HG03045 (cell line): ENCODE measurements at regions not wholly inside any gene's neighbourhood (a gene's known extent, or its start where the extent isn't known, plus 50 kb on each side); places are given as distances from the start of the nearest gene placed in this dataset.

Experiments
- ATAC-seq: cut with Tn5 transposase; IDR thresholded peaks from one replicate; pipeline ENCODE4 v1.9.1; 2021; ENCODE audit warnings: mild to moderate bottlenecking, moderate library complexity; ENCODE audit not compliant: unreplicated experiment

DNA sequence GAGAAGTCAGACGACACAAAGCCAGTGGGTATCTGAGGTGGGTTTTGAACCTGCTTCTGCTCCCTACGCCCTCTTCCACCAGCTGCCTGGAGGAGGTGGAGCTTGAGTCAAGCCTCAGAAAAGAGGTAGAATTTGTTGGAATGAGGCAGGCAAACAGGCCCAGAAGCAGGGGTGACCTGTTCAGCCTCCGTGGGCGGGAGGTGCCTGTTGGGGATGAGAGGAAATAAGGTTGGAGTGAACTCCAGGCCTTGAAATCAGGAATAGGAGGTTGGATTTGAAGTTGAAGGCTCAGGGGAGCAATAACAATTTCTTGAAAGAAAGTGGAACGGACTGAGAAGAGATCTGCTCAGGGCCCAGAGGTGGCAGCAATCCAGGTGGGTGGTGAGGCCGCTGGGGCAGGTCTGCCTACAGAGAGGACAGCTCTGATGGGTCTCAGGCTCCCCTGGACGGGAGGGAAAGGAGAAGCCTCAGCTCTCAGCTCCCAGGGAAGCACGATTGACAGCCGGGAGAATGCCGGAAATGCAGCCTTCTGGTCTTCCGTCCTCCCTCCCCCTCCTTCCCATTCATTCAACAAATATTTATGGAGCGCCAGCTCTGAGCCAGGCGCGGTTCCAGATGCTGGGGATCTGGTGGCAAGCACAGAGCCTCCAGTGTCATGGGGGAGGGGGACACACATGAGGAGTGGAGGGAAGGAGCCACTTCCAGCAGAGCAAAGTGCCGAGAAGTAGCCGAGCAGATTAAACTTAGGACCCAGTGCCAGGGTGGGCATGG lies 61.9 kb upstream of the CIBAR2 start:
- no peak for ATAC-seq

DNA sequence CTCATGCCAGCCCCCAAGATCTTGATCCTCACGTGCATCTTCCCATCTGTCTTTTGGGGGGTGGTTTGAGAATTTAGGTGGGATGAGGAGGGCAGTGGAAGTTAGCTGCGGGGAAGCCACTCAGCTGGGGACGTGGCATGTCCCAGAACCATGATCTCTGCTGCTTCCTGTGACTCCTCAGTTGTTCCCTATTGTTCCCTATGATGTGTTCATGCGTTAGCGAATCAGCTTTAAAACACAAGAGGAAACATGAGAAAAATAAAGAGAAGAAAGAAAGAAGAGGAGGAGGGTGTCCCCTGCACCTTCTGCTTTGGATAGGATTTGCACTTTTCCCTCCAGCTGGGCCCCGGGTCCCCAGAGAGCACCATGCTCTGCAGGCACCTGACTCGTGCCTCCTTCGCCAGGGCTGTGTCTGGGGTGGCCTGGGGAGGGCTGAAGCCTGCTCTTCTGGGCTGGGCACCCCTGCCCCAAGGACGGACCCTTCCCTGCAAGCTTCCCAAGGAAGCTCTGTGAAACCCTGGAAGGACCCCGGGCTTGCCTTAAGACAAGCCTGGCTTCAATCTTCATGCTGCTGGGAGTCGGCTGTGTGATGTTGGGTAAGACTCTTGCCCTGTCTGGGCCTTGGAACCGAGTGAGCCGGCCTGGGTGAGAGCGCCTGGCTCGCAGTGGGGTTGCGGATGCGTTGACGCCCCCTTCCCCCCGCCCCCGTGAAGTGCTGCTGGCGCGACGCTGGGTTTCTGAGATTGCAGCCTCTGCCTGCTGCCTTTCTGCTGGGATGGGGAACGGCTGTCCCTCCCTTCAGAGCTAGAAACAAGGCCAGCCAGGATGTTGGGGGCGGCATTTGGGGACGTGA lies 62.8 kb upstream of the CIBAR2 start:
- ATAC-seq: no peak

DNA sequence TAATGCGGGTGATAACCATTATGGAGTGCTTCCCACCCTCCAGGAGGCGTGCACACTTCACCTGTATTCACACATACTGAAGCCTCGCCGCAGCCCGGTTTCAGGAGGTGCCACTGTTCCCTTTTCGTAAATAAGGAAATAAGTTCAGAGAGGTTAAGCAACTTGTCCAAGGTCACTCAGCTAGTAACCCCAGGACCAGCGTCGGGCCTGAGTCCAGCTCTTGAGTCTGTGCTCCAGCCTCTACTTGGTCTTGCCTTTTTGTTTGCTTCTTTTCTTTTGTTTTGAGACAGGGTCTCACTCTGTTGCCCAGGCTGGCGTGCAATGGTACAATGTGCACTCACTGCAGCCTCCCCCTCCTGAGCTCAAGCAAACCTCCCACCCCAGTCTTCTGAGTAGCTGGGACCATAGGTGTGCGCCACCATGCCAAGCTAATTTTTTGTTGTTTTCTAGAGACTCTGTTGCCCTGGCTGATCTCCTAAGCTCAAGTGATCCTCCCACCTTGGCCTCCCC lies 63.5 kb upstream of the CIBAR2 start:
- ATAC-seq: no peak

DNA sequence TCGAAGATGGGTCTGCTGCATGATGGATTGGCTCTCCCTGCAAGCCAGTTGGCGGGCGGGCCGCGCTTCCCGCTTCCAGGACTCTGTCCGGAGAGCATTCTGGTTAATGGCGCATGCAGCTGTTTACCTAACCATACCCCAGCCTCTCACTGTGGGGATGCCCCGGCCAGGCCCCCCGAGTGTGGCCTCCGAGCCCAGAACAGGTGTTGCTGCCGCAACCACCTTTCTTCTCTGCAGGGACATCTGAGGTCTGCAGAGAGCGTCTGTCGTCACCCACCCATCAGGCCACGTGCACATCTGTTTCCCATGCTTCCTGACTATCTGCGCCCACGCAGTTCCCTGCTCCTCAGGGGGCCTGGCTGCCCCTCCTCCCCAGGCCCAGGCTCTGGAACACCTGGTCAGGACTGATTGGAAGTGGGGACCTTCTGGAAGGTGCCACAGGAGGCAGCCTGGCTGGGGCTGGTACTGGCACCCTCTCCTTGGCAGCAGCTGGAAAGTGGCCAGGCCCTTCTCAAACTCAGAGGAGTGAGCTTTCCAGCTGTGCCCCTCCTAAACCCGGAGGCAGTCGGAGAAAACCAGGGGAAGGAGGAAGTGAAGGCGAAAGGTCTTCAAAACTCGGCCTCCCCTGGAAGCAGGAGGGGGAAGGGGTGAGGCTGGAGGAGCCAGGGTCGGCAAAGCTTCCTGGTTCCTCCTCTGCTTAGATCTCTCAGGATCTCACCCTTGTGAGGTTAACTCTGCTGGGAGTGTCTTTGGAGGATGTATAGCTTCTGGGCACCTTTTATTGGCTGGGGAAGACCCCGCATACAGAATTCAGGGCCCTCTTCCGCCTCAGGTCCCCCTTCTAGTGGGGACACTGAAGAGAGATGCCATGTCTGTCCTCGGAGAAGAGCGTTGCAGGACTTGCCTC lies 64.5 kb upstream of the CIBAR2 start:
- no peak for ATAC-seq

DNA sequence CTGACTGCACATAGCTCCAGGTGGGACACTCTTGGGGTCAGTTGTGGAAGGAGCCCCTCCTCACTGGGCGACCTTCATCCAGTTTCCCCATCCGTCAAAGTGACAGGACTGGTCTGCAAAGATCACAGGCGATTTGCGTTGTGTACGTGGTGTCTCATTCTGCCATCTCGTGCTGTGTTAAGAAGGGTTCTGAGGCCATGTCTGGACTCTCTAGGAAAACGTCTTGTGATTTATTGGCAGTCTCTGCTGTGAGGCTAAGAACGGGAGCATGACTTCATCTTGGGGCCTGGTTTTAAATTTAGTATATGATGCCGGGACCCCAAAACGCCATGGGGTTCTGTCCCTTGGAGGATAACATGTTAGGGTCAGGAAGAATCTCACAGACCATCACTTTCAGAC lies 65.2 kb upstream of the CIBAR2 start:
- ATAC-seq: no peak

DNA sequence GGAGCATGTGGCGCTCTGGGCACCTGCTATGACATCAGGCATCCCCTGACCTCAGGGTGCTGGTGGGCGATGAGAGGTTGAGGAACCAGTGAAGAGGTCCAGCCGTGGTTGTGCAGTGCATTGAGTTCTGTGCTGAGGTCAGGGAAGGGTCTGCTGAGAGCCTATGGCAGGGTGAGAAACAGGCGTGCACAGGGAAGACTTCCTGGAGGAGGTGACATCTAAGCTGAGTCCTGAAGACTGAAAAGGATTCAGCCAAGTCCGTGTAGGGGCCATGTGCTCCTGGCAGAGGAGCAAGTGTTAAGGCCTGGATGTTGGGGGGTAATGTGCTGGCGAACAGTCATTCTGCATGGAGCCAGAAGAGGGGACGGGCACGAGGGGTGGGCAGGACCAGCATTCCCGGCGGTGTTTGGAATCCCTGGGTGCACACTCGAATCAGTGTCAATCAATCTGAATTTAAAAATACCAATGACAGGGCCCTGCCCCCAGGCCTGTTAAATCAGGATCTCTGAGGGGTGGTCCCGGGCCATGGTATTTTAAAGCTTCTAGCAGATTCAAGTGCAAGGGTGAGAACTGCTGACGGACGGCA lies 65.8 kb upstream of the CIBAR2 start:
- no peak for ATAC-seq

DNA sequence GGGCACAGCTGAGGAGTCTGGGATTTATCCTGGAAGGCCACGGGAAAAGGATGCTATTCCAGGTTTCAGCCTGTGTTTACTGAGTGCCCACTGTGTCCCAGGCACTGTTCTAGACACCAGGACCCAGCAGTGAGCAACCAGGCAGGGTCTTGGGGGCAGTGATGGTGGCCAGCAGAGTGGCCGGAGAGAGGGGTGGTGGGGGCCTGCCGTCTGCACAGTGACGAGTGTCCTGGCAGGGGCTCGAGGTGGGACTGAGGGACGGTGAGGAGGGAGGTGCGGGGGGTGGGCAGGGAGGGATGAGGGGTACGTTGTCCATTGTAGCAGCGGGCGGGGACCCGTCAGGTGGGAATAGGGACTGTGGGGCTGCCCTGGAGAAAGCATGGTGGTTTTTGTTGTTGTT lies 66.3 kb upstream of the CIBAR2 start:
- ATAC-seq: no peak

DNA sequence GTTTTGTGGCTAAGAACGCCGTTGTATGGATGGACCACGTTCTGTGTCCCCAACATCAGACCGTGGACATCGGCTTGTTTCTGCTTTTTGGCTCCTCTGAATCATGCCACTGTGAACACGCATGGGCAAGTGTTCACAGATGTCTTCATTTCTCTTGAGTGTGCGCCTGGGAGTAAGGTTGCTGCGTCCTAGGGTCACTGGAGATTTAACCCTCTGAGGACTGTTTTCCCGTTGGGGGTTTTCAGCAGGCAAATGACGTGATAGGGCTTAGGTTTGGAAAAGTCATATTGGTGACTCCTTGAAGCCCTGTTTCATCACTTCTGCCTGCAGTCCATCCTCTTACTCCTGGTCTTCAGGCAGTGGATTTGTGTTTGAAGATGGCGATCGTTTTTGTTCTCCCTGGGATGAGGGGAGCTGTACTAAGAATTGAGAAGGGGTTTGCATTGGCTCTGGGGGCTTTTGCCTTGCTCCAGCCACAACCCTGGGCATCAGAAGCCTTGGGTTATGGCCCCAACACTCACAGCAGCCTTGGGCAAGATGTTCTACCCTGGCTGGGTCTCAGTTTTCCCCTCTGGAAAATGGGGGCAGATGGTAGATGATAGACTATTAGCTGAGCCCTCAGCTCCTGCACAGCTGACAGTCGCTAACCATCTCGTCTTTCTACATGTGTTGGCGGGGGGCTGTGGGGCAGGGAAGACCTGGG lies 67.2 kb upstream of the CIBAR2 start:
- no peak for ATAC-seq

DNA sequence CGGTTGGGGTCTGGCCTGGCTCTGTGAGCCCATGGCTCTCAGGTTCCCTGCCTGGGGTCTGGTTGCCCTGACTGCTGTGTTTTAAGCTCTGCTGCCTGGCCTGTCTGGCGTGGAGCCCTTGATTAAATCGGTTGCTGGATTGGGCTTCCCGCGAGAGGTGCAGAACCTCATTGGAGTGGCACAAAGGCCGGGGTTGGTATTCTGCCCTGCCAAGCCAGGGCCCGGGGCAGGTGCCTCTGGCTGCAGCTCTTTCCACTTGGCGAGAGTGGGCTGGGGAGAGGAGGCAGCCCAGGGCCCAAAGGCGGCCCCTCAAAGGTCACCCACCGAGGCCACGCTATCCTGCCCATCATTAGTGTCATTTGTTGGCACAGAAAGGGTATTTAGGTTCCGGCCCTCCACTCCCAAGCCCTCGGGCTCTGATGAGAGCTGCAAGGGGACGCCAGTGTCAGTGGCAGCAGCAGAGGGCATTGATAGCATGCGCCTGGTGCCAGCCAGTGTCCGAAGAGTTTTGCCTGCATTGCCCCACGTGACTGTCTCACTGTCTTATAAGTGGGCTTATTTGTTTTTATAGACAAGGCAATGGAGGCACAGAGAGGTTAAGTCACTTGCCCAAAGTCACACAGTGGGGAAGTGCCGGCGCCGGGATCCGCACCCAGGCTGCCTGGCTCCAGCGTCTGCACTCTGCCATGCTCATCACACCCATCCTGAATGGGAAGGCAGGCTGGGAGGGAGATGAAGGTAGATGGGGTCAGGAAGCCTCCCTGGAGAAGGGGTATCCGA lies 68.0 kb upstream of the CIBAR2 start:
- ATAC-seq: no peak

DNA sequence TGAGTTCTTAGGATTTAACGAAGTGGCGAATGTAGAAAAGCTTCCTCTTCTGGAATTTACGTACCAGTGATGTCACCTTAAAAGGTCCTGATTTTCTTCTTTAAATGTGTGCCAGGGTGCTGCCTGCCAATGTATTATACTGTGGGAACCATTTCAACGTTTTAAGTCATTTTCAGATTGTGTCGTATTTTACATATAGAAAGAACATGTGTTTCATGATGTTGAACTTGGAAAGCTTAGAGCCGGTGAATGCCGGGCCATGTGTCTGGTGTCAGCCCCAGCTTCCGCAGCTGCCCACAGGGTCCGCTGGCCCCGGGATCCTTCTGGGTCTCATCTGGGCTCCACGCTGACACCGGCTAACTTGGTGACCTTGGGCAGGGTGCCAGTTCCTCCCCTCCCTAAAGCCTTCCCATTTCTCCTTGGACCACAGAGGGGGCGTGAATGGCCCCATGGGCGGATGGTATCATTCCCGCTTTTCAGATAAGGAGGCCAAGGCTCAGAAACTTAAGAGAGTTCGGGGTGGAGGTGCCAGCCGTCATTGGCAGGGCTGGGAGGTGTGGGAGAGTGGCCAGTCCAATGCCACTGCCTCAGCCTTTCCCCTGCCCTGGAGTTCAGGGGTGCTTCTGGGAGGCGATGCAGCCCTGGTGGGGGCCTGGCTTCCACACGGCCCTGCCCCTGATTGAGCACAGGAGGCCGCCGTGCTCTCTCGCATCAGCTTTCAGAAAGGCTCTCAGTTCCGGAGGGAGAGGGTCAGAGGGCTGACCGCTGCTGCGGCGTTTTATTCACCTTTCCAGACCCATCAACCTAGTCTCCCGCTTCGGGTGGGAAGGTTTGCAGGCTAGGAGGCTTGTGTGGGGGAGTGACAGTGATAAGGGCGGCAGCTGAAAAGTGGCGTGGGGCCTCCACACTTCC lies 68.8 kb upstream of the CIBAR2 start:
- ATAC-seq: no peak

DNA sequence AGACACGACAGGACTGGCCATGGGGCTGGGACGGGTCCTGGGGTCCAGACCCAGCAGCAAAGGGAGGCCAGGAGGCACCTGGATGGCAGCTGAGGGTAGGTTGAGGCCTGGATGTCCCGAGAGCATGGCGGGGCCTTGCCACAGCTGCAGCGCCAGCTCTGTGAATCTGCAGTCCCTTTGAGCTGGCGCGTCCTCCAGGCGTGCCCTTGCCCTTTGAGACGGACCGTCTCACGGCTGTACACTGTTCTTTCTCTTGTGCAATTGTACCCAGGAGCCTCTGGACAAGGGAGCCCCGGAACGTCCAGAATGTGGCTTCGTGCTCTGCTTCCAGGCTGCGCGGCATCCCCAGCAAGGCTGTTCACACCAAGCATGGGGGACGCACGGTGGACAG lies 69.5 kb upstream of the CIBAR2 start:
- ATAC-seq: no peak

DNA sequence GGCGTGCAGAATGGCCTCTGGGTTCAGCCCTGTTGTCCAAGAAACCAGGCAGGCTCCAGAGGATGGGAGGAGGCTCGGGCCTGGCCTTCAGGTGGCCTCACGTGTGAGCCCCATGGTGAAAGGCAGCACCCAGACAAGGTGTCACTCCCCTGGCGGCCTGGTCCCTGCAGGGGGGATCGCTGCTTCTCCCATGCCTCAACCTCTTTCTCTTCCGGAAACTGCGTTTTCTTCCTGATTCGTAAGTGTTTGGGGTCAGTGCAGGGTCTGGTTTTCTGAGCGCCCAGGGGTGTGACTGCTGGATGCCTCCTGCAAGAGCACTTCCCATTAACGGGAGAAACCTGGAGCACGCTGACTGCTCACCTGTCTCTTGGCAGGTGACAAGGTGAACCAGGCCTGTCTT lies 70.0 kb upstream of the CIBAR2 start:
- no peak for ATAC-seq

DNA sequence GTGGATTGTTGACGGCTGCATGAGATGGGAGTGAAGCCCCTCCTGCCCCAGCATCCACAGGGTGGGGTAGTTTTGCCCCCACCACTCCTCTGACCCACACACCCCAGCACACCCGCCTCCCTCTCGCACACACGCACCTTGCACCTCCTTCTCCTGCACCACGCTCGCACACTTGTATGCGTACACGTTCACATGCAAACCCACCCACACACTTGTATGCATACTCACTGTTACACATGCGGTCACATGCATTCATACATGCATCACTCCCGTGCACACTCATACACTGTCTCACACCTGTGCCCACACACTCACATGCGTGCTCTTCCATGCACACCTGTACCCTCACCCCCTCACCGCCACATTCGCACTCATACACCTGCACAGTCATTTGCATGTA lies 70.5 kb upstream of the CIBAR2 start:
- ATAC-seq: no peak

DNA sequence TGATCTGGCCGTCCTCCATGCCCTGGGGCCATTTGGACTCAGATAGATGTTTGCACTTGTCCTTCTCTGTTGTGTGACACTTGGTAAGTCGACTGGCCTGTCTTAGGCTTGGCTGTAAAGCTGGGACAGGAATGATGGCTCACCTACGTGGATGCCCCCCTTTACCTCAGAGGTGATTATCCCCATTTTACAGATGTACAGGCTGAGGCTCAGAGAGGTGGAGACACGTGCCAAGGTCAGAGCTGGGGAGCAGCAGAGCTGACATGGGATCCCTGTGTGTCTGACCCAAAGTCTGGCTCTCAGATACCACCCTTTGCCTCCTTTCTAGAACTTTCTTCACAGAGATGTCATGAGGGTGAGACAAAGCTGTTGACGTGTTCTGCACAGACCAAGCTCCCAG lies 71.3 kb upstream of the CIBAR2 start:
- no peak for ATAC-seq

DNA sequence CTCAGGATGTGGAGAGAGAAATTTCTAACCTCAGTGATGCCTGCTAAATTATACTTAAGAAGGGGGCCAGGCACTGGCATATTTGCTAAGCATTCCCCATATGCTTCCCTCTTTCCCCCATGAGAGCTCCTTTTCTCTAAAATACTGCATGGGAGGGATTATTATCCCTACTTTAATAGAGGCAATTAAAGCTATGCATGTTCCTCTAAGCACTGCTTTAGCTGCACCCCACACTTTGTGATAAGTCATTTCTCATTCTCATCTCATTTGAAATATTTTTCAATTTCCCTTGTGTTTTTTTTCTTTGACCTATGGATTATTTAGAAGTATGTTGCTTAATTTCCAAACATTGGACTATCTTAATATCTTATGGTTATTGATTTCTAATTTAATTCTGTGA lies 72.1 kb upstream of the CIBAR2 start:
- ATAC-seq: no peak

DNA sequence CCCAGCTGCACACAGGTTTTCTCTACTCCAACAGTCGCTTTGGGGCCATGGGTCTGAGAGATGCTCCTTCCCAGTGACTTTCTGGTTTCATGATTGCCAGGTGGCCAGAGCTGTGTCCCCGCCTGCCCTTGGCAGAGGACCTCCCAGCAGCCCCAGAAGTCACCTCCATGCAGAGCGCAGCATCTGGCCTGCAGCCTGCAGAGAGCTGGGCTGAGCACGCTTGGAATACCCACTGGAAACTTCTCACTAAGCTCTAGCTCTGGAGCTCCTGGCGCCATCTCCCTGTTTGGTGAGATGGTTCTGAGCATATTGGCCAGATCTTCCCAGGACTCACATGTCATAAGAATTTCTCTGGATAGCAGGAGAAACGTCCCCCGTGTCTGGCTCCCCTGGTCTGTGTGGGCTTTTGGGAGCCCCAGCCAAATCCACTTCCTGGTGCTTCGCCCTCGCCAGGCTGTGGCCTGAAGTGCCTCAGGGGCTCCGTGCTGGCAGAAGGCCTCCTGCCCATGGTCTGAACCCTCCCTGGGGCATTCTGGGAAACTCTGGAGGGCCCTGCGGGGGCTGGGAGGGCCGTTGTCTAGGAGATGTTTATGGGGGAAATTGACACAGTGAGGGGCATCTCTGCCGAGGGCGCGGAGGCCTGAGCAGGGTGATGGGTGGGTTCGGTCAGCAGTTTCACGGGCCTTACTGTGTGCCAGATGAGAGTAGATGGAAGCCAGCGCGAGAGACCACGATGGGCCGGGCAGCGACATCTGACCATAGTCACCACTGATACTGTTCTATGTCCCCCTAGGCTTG lies 73.2 kb upstream of the CIBAR2 start:
- ATAC-seq: no peak

DNA sequence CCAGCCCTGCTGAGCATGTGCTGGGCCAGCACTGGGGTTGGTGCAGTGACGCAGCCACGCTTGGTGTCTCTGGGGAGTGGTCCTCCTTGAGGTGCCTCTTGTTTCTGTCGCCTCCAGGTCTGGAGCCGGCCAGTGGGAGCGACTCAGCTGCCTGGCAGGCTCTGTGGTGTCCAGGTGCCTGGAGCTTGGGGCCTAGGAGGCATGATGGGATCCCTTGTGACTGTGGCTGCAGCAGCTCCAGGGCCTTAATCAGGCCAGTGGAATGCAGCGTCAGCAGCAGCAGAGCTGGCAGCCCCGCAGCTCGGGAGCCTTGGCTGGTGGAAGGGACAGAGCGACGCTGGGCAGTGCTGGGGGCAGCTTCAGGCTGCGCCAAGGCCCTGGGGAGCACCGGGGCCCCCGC lies 74.7 kb upstream of the CIBAR2 start:
- no peak for ATAC-seq

DNA sequence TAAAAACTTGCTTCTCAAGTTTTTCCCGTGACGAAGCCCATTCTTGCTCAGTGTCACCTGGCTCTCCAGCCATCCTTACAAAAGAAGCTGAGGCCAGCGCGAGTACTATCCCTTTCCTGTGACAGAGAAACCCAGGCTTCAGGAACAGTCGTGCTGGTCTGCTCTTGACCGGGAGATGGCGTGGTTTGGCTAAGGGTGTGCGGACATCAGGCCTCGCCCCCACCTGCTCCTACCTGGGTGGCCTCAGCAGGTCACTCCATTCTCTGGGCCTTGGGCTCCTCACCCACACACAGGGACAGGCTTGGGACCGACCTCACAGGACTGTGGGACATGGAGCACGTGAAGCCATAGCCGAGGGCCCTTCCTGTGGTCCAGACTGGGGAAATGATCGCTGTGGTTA lies 75.2 kb upstream of the CIBAR2 start:
- ATAC-seq: no peak
